GM18909 (cell line): ENCODE measurements at regions not wholly inside any gene's neighbourhood (a gene's known extent, or its start where the extent isn't known, plus 50 kb on each side); places are given as distances from the start of the nearest gene placed in this dataset.

Source experiments
- ATAC-seq: cut with Tn5 transposase; IDR thresholded peaks from one replicate; pipeline ENCODE4 v1.9.1; 2021; ENCODE audit warnings: mild to moderate bottlenecking; ENCODE audit not compliant: unreplicated experiment, poor library complexity

- ATAC-seq: no peak
Measured at GRCh38 chr17:36813357-36813756, 123.9 kb upstream of the LHX1 start.

GRCh38 chr17:36813957-36814563 lies 123.2 kb upstream of the LHX1 start:
- ATAC-seq: no peak

GRCh38 chr17:36814958-36815357 lies 122.3 kb upstream of the LHX1 start:
- no peak for ATAC-seq

- ATAC-seq: no peak
Measured at GRCh38 chr17:36816214-36816906, 120.9 kb upstream of the LHX1 start.

DNA sequence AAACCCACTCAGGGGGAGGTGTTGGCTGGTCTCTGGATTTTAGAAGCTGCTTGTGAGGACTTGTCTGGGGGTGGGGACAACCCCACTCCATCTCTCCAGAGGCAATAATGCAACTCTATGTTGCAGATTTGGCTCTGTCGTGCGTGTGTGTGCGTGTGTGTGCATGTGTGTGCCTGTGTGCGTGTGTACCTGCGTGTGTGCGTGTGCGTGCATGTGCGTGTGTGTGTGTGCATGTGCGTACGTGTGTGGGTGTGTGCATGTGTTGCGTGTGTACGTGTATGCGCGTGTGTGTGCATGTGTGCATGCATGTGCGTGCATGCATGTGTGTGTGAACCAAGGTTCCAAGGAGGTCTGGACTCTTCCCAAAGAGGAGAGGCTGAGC lies 120.4 kb upstream of the LHX1 start:
- no peak for ATAC-seq

GRCh38 chr17:36817483-36818048 lies 119.7 kb upstream of the LHX1 start:
- no peak for ATAC-seq

DNA sequence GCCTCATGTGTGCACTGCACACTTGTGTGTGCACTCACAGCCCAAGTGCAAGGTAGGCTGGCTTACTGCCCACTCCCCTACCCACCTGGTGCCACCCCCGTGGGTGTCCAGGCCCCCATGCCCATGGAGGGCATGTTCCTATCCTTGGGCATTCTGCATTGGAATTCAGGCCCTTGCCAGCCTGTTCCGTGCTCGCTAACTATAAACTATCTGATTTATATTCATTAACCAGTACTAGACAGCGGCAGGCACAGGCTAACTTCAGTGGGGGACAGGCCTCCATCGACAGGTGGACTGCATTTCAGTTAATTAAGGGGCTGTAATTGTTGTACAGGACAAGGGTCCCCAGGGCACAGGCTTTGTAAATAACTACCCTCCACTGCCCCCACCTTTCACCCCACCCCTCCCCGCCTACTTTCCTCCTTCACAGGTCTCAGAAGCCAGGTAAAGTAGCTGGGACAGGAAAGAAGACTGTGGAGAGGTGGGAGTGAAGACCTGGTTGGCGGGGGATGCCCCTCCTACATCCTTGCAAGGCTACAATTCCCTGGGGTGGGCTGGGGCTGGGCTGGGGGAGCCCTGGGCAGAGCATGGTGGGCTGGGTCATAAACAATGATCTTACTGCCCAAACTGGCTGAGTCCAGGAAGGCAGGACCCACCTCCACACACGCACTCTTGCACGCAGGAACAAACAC lies 119.0 kb upstream of the LHX1 start:
- ATAC-seq: no peak

GRCh38 chr17:36823850-36824677 lies 113.2 kb upstream of the LHX1 start:
- no peak for ATAC-seq

DNA sequence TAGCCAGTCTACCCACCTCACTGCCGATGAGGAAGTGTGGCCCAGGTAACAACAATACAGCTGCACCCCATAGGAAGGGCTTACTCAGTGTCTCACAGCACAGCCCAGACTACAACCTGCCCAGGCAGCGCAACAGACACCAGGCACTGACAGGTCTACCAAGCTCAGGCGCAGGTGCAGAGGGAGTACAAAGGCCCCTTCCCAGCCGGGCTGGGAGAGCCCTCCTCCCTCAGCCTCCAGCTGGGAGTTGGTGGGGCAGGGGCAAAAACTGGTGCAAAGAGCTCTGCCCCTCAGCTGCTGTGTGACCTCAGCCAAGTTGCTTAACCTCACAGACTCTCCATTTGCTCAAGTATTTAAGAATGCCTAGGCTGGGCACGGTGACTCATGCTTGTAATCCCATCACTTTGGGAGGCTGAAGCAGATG lies 112.6 kb upstream of the LHX1 start:
- ATAC-seq: no peak

DNA sequence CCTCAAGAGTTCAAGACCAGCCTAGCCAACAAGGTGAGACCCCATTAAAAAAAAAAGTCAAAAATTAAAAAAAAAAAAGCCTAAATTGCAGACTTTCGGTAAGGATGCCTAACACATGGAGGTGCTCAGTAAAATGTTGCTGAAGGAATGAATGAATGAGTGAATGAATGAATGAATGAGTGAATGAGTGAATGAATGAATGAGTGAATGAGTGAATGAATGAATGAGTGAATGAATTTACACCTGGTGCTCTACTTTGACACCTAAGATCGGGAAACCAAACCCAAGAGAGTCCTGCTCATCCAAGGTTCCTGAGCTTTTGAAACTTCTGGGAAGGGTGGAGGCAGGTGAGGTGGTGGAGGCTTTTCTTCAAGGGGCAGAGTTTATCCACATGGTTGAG lies 112.2 kb upstream of the LHX1 start:
- ATAC-seq: no peak

DNA sequence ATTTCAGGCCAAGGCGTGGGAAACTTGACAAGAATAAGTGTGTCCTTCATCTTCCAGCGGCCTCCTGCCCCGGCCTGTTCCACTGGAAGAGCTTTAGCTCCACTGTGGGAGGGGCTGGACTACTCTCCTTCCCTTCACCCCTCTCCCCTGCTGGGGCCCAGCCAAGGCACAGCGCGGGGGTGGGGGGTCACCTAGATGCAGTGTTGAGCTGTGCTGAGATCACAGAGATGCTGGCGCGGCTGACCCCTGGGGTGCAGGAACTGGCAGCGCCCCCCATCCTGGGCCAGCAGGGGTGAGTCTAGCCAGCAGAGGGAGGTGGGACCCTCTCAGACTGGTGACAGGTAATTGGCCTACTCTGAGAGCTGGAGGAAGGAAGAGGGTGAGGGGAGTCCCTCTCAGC lies 111.8 kb upstream of the LHX1 start:
- ATAC-seq: no peak

- ATAC-seq: no peak
Measured at GRCh38 chr17:36825951-36826350, 111.3 kb upstream of the LHX1 start.

DNA sequence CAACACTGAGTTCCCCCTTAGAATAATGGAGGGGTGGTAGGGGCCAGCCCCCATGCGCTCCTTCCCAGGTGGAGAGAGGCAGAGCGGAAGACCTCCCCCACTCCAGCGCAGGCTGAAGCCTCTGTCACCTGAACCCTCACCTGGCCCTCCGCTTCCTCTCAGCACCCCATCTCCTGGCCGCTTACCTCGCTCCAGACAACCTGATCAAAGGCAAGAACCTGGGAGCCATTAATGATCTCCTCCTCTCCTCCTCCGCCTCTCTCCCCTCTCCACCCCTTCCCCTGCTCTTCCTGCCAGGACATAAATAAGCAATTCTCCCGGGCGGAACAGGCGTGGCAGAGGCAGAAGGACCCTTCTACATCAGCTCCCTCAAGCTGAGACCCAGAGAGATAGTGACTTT lies 110.2 kb upstream of the LHX1 start:
- ATAC-seq: no peak

DNA sequence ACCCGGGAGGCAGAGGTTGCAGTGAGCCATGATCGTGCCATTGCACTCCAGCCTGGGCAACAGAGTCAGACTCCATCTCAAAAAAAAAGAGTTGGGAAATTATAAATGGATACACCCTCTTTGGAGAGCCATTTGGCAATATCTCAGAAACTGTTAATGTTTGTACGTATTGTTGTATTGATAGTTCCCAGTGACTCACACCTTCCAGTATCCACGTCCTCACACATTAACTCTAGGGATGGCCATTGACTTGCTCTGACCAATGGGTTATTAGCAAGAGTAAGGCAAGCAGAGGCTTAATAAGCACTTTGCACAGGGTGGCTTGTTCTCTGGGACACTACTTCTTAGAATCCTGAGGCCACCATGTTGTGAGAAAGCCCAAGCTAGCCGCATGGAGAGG lies 107.6 kb upstream of the LHX1 start:
- ATAC-seq: no peak

DNA sequence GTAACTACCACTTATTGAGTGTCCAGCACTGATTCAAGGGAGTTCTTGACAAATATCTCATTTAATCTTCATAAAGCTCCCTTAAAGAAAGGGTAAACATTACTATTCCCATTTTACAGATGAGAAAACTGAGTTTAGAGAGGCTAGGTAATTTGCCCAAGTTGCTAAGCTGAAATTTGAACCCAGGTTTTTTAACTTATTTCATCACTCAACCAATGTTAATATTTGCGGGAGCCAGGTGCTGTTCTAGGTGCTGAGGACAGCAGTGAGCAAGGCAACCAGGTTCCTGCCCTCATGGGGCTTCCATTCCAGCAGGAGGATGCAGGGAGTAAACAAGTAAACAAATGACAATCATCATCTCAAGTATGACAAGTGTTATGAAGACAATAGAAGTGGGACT lies 104.0 kb upstream of the LHX1 start:
- no peak for ATAC-seq

DNA sequence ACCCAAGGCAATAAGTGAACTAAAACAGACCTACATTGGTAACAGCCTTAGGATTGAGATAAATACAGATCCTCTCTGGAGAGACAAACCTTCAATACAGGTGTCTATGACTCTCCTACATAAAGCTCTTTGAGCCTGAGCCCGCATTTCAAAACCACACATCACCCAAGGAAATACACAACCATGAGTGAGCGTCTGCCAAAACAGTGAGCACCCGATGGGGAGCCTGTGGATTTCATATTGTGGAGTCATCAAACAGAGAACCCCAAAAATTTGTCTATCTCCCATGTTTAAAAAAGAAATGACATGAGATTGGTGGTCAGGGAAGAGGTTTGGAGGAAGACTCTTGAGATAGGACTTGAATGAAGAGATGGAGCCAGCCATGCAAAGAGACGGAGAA lies 102.2 kb upstream of the LHX1 start:
- no peak for ATAC-seq

DNA sequence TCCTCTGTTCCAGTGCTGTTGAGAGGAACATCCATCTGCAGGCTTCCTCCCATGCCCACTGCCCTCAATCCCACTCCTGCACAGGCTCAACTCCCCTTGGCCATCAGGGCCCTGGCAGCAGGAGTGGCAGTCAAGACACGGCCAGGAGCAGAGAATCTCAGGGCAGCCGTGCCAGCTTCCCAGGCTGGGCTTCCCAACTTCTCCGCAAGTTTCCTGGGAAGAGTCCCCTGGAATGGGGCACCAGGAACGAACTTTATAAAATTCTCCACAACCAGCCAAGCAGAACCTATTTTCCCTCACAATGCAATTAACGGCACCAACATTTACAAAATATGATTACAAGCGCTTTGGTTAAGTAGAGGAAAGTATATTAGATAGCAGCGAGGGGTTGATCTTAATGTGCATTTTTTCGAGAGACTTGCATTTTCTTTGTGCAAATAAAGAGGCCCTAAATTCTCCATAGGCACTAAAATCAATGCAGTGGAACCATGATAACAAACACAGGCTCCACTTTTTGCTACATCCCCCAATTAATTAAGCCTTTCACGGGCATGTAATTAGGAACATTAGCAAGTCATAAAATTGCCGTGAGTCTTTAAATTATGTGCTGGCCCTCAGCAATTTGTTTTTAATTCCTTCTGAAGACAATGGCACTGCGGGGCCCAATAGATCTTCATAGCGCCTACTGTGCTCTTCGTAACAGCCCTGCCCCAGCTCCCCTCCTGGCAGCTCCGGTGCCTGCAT lies 99.9 kb upstream of the LHX1 start:
- no peak for ATAC-seq

- no peak for ATAC-seq
Measured at GRCh38 chr17:36837939-36838272, 99.4 kb upstream of the LHX1 start.

DNA sequence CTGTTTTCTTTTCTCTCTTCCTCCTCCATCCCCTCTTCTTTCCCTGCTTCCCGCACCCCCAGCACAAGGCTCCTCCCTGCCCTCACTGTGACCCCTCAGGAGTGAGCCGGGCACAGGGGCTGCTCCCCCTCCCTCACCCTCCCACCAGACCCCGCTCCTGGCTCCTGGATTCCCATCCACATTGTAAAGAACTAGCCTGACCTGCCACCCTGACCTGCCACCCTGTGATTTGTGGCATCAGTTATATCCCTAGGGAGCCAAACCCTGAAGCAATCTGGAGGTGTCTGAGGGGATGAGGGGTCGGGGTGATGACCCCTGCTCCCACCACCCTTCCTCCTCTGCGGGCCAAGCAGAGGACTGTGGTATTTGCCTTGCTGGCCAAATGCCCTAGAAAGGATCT lies 98.0 kb upstream of the LHX1 start:
- no peak for ATAC-seq

GRCh38 chr17:36840796-36841195 lies 96.5 kb upstream of the LHX1 start:
- no peak for ATAC-seq
